HFF-Myc (cell line): ENCODE measurements at regions not wholly inside any gene's neighbourhood (a gene's known extent, or its start where the extent isn't known, plus 50 kb on each side); places are given as distances from the start of the nearest gene placed in this dataset.

Experiments
- DNase-seq: peaks from one replicate; pipeline ENCODE4 v3.0.0-alpha.2; 2011; ENCODE audit warnings: low read depth; ENCODE audit errors: extremely low read depth
- H3K4me3 ChIP-seq: replicated peaks from 2 replicates; pipeline ENCODE4 v1.5.1; 2011; ENCODE audit warnings: low read depth, mild to moderate bottlenecking, control low read depth, low read length
- TF ChIP-seq, protein P1 (sequence below): IDR thresholded peaks from 2 replicates; pipeline ENCODE4 v1.5.1; 2012; ENCODE audit warnings: mild to moderate bottlenecking, low read depth, low read length, control low read depth; ENCODE audit errors: missing control alignments

DNA sequence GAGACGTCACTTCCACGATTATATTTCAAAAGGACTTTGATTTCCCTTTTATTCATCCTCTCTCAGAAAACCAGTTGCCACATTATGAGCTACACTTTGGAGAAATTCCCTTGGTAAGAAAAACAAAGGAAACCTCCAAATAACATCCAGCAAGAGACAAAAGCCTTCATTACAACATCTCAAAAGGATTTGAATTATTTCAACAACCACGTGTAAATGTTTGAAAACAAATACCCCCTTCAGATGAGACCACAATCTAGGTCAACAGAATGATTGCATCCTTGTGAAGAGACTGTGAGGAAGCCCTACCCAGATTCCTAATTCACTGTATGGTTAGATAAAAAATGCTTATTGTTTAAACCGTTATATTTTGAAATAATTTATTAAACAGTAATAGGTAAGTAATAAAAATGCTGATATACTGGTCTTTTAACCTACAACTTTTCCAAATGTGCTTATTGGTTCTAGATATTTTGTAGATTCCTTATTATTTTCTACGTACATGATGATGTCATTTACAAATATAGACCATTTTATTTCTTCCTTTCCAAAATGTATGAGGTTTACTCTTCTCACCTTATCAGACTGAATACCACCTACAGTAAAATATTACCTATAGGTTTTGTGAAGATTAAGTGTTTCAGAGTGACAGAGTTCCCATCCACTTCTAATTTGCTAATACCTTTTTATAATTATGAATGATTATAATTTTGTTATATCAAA lies 922.7 kb upstream of the CHAC2 start:
- DNase-seq, result no peak
- TF ChIP-seq, protein P1, sequence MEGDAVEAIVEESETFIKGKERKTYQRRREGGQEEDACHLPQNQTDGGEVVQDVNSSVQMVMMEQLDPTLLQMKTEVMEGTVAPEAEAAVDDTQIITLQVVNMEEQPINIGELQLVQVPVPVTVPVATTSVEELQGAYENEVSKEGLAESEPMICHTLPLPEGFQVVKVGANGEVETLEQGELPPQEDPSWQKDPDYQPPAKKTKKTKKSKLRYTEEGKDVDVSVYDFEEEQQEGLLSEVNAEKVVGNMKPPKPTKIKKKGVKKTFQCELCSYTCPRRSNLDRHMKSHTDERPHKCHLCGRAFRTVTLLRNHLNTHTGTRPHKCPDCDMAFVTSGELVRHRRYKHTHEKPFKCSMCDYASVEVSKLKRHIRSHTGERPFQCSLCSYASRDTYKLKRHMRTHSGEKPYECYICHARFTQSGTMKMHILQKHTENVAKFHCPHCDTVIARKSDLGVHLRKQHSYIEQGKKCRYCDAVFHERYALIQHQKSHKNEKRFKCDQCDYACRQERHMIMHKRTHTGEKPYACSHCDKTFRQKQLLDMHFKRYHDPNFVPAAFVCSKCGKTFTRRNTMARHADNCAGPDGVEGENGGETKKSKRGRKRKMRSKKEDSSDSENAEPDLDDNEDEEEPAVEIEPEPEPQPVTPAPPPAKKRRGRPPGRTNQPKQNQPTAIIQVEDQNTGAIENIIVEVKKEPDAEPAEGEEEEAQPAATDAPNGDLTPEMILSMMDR, result no peak
- no peak overlapping the region for H3K4me3 ChIP-seq

DNA sequence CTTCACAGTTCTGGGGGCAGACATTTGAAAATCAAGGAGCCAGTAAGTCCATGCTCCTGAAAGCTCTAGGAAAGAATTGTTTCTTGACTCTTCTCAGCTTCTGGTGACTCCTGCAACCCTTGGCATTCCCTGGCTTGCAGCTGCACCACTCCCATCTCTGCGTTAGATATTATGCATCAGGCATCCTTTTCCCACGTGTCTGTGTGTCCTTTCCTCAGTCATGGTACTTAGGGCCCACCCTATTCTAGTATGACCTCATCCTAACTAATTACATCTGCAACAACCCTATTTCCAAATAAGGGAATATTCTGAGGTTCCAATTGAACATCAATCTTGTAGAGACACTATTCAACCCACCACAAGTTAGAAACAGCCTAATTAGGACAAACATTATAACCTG lies 931.7 kb upstream of the CHAC2 start:
- no peak overlapping the region for H3K4me3 ChIP-seq
- TF ChIP-seq, protein P1, result no peak
- no peak for DNase-seq

DNA sequence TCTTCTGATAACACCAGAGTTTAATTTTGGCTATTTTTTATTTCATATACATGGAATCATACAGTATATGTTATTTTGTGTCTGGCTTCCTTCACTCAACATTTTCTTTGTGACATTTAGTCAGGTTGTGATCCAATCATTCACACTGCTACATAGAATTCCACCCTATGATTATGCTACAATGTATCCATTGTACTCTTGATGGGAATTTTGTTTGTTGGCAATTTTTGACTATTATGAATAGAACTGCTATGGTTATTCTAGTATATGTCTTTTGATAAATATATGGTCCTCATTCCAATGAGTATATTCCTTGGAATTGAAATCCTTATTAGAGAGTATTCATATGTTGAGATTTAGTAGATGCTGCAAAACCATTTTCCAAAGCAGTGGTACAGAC lies 936.4 kb upstream of the CHAC2 start:
- no peak for DNase-seq
- TF ChIP-seq, protein P1, result no peak
- no peak overlapping the region for H3K4me3 ChIP-seq

DNA sequence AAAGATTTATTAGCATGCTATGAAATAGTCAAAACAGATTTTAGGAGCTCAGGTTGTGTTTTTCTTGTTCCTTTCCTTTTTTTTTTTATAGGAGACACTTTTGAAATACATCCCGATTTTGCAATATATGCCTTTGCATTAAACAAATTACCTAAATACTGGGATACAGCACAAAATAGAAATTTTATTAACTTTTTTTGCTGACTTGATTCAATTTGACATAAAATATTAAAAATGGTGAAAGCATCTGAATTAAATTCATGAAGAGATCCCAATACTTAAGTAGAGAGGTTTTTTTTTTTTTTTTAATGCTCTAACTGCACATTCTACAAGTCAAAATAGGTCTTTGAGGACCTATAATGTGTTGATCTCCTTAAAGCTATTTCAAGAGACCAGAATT lies 939.5 kb upstream of the CHAC2 start:
- no peak overlapping the region for H3K4me3 ChIP-seq
- TF ChIP-seq, protein P1, result no peak
- no peak for DNase-seq

DNA sequence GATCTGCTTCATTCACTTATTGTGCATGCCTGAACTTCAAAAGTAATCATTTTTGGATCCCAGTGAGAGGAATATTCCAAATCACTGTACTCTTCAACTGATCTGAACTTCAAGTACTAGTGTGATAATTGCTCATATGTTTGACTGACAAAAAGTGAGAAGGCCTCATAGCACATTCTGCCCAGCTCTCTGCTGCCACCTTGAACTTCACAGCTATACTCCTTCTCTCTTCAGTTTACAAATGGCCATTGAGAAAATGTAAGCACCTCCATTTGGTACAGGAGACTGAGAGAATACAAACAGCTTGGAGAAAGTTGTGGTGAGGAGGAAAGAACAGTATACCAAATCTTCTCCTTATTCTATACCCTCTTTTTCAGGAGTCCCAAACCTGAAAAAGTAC lies 946.0 kb upstream of the CHAC2 start:
- TF ChIP-seq, protein P1, result no peak
- DNase-seq, result no peak
- H3K4me3 ChIP-seq, result no peak overlapping the region

DNA sequence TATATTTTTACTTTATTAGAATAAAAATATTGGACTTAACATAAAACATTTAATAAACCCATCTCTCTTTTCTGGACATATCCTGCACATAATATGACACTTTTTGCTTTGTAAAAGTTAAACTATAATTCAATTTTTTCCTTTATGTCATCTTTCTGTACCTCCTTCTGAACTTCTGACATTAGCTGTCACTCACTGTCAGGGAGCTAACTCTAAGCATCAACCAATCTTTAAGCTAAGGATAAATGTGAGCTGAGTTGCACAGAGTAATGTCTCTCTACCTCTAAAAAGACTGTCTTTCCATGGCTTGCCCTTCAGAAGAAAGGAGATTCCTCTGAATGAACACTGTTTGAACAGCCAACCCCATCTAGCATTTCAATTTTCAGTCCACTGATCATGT lies 948.6 kb upstream of the CHAC2 start:
- H3K4me3 ChIP-seq, result no peak overlapping the region
- TF ChIP-seq, protein P1, result no peak
- no peak for DNase-seq

DNA sequence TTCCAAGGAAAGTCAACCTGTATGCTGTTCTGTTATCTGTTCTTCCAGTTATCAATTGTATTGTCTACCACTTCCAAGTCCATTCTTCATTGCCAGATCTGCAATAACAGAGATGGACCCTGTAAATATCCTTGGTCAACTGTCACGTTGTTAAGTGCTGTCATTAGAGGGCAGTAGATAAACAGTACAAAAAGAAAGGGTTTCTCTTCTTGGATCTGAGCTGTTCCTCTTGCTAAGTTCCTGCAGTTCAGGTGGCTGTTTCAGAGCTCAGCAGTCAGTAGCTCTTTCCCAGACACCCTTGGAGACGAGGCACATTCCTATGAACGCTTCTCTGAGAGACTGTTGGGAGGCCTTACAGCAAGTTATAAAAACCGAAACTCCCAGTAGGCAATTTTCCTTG lies 957.1 kb upstream of the CHAC2 start:
- H3K4me3 ChIP-seq, result no peak overlapping the region
- TF ChIP-seq, protein P1, result no peak
- DNase-seq, result no peak
